ENCODE measurements at regions not wholly inside any gene's neighbourhood (a gene's known extent, or its start where the extent isn't known, plus 50 kb on each side); places are given as distances from the start of the nearest gene placed in this dataset.
A peak's percentile ranks its signal among the peaks of the same experiment; 100 is the strongest.

DNA sequence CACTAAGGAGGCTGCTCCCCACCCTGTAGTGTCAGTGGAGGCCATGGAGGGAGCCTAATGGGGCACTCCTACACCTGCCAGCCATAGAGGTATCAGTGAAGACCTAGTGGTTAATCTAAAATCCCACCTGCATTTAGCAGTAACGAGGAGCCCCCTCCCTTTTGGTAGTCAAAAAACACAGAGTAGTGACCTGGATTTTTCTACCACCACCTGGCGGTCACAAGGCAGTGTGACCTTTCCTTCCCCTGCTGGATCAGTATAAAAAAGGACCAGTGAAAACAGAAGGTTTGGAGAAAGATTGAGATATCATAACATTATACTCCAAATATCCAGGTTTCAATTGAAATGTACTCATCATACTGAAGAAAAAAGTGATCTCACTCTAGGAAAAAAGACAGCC, 241.2 kb downstream of the PYDC2 start:
- H3K27ac ChIP-seq, result no peak overlapping the region
- no peaks in the 10 kb centered on the region for H3K27me3 ChIP-seq (replicated peaks in 1 of 7)
- no peaks in the 10 kb centered on the region for H3K36me3 ChIP-seq
- H3K4me3 ChIP-seq, result no peak overlapping the region
- H3K4me1 ChIP-seq, result no peaks in the 10 kb centered on the region
- 73 to 90% (median 76%) methylated on average over 2 of the region's 2 CpGs for WGBS, 5 donors
- TF ChIP-seq CTCF (IDR thresholded peaks at IDR 0.05 in 8 of 11, conservative IDR thresholded peaks at IDR 0.05 in 3 of 11), result no peak
- no peak for DNase-seq
- intact Hi-C loops (cut with DNase I; ENCODE audit: low total_unique reads), result no loop called here
- H3K9me3 ChIP-seq, result peaks cover 0 to 41% (median 10%) of the 10 kb centered on the region in 8 donors

- Histone ChIP-seq H3K27me3 (replicated peaks in 1 of 7) (no peaks in the 10 kb centered on the region), H3K27ac (no peak overlapping the region), H3K36me3 (no peaks in the 10 kb centered on the region), H3K4me1 (no peaks in the 10 kb centered on the region), H3K4me3 (no peak overlapping the region), H3K9me3 (peaks cover 0 to 42% (median 16%) of the 10 kb centered on the region in 8 donors)
- 70 to 86% (median 78%) methylated on average over 6 of the region's 6 CpGs for WGBS, 5 donors
- intact Hi-C loops (cut with DNase I; ENCODE audit: low total_unique reads), result no loop called here
- TF ChIP-seq CTCF (IDR thresholded peaks at IDR 0.05 in 8 of 11, conservative IDR thresholded peaks at IDR 0.05 in 3 of 11) (no peak), POLR2A (IDR thresholded peaks at IDR 0.05) (no peak), POLR2AphosphoS5 (IDR thresholded peaks at IDR 0.05) (no peak)
- DNase-seq, result no peak
These were observed 246.9 kb downstream of the PYDC2 start for GRCh38 chr3:191707817-191708216.

DNA sequence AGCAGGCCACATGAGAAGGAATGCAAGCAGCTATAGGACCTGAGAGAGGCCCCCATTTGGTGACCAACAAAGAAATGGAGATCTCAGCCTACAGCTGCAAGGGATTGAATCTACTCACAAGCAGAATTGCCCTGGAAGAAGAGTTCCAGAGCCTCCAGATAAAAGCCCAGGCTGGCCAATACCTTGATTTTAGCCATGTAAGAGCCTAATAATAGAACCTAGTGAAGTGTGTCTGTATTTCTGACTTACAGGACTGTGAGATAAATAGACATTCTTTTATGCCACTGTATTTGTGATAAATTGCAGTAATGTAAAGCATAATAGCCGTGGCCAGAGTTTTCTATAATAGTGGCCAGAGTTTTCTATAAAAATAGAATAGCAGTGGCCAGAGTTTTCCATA, 254.6 kb downstream of the PYDC2 start:
- TF ChIP-seq POLR2AphosphoS5 (IDR thresholded peaks at IDR 0.05) (no peak), CTCF (IDR thresholded peaks at IDR 0.05 in 8 of 11, conservative IDR thresholded peaks at IDR 0.05 in 3 of 11) (no peak), POLR2A (IDR thresholded peaks at IDR 0.05) (no peak)

DNA sequence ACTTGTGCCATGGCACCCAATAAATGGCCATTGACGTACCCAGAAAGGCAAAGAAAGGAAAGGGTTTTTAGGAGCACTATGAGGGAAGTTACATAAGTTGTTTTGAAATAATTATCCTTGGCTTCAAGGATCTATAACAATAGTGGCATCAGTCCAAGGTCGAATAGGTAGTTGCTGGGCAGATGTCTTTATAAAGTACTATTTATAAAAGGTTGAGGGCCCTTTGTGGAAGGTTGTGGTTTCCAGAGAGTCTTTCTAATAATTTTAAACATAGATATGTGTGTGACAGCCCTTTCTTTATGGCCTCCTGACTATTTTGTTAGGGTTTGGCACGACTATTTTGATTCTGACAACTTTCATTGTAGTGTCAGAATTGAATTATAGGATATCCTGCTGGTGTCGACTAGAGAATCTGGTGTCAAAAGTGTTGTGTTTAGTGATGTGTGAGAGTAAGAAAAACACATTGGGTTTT, 260.5 kb downstream of the PYDC2 start:
- TF ChIP-seq POLR2AphosphoS5 (IDR thresholded peaks at IDR 0.05), result no peak
- no peak for TF ChIP-seq CTCF (IDR thresholded peaks at IDR 0.05 in 8 of 11, conservative IDR thresholded peaks at IDR 0.05 in 3 of 11)
- TF ChIP-seq POLR2A (IDR thresholded peaks at IDR 0.05), result no peak
- intact Hi-C loops (cut with DNase I; ENCODE audit: low total_unique reads), result no loop called here
- no peaks in the 10 kb centered on the region for H3K4me1 ChIP-seq
- H3K27ac ChIP-seq, result peak overlapping the region in 7 of 8 donors; percentile 66 to 81 (median 70)
- H3K36me3 ChIP-seq, result no peaks in the 10 kb centered on the region
- 31 to 47% (median 33%) methylated on average over 4 of the region's 4 CpGs for WGBS, 5 donors
- no peak overlapping the region for H3K4me3 ChIP-seq
- no peaks in the 10 kb centered on the region for H3K27me3 ChIP-seq (replicated peaks in 1 of 7)
- no peak for DNase-seq
- H3K9me3 ChIP-seq, result no peaks in the 10 kb centered on the region

More for the DNA sequence above, 254.6 kb downstream of the PYDC2 start:
- H3K27ac ChIP-seq, result no peak overlapping the region
- no peaks in the 10 kb centered on the region for H3K4me1 ChIP-seq
- intact Hi-C loops (cut with DNase I; ENCODE audit: low total_unique reads), result no loop called here
- no peaks in the 10 kb centered on the region for H3K27me3 ChIP-seq (replicated peaks in 1 of 7)
- no peak overlapping the region for H3K4me3 ChIP-seq
- H3K36me3 ChIP-seq, result no peaks in the 10 kb centered on the region
- 50 to 84% (median 73%) methylated on average over 1 of the region's 1 CpG for WGBS, 5 donors
- no peak for DNase-seq
- peaks cover 0 to 14% (median 4%) of the 10 kb centered on the region in 8 donors for H3K9me3 ChIP-seq

Data from spleen (tissue), 11 donors.